Prostate gland (tissue), 2 donors: ENCODE measurements at regions not wholly inside any gene's neighbourhood (a gene's known extent, or its start where the extent isn't known, plus 50 kb on each side); places are given as distances from the start of the nearest gene placed in this dataset.

ENCODE experiments used
- CTCF ChIP-seq, 4 experiments: fragments of 200-600 bp in 2 of 4; fragments of 450-650 bp in 2 of 4; sonication (generic) in 2 of 4; IDR thresholded peaks; 1 replicate in 3 of 4; 2 replicates in 1 of 4; pipeline ENCODE4 v1.5.1; 2016 to 2019; ENCODE audit warnings: antibody characterized with exemption in 4 of 4, mild to moderate bottlenecking in 2 of 4, moderate library complexity in 2 of 4
- POLR2A ChIP-seq: fragments of 450-650 bp; IDR thresholded peaks from one replicate; pipeline ENCODE4 v1.6.1; 2016; ENCODE audit warnings: antibody characterized with exemption, mild to moderate bottlenecking
- POLR2AphosphoS5 ChIP-seq: sonication (generic); formaldehyde crosslinking; IDR thresholded peaks from one replicate; pipeline ENCODE4 v1.6.1; 2017; ENCODE audit warnings: antibody characterized with exemption

- TF ChIP-seq CTCF (IDR thresholded peaks at IDR 0.05) (no peak), POLR2A (no peak), POLR2AphosphoS5 (no peak)
Measured at GRCh38 chr4:54959651-54960116, 165.7 kb downstream of the KDR start.
